Activated CD4-positive, alpha-beta T cell treated with anti-CD3 and anti-CD28 coated beads for 48 hours (primary cell): ENCODE measurements at regions not wholly inside any gene's neighbourhood (a gene's known extent, or its start where the extent isn't known, plus 50 kb on each side); places are given as distances from the start of the nearest gene placed in this dataset.
"Not testable (repeated sequence)": the region's sequence is repeated elsewhere in the genome, so short reads cannot be mapped to it uniquely, and the experiment has no call there.

Source experiments
- DNase-seq: peaks from one replicate; pipeline ENCODE4 v3.0.0-alpha.2; 2020

DNA sequence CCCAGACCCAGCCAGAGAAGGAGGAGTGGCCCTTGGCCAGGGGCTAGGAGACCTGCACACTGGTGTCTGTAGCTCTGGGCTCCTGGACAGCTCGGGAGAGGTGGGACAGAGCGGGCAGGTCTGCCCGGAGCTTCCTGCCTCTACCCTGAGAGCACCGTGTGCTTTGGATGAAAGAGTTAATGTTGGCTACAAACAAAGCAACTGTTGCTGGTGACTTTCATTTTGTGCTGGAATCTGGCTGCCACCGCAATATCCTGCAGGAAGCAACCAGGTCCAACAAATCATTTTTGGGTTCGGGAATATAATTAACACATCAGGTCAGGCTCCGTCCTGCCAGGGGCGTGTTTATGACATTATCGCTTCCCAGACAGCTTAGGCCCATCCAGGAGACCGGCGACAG is 441.8 kb upstream of the MKI67 start:
- no peak for DNase-seq

DNA sequence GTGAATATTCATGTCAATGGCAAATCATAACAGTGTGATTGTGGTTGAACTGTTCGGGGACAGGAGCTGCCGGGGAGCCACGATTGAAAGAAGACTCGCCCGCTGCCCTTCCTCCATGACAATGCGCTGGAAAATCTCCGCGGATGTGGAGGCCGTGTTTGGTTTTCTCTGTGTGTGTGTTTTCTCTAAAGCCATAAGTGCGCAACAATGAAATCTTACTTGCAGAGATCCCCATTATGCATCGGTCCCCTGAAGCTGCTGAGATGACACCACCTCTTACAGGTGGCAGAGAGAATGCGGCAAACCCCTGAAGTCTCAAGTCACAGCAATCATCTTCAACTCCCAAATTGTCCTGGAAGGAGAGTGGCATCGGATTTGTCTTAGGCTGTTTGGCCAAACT is 442.3 kb upstream of the MKI67 start:
- DNase-seq = no peak

DNA sequence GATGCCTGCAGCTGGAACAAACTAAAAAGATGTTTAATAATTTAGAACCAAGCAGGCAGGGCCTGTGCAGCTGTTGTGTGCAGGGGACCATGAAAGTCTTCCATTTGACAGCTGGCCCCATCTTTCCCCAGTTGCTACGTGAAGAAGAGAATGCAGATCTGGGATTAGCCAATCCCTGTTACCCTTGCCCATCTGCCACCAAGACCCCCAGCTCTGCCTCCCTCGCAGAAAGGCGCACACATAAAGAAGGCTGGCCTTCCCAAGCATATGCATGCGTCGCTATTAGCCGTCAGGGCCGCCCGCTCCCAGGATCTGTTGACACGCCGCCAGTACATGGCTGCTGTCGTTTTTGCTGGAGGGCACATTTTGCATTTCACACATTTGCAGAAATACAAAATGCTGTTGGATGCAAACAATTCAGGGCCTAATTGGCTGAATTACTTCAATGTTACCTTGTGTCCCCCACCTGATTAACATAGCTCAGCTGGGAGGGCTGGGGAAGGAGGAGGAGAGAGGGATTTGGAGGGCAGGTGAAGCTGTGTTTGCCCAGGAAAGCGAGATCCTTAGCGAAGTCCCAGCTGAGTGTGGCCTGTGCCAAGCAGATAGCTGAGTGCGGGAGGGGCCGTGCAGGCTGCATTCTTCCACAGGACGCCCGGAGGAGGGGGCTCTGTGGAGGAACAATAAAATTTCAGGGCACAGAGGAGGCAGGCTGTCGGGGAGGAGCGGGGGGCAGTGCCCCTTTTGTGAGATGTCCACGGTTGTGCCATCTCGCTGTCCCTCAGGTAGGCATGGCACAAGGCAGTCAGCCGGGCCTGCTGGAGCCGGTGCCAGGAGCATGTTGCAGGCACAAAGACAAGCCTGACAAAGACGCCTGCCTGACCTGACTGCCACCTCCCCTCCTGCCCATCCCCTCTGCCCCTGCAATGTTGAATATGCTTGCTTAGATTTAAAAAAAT is 443.0 kb upstream of the MKI67 start:
- DNase-seq = no peak

DNA sequence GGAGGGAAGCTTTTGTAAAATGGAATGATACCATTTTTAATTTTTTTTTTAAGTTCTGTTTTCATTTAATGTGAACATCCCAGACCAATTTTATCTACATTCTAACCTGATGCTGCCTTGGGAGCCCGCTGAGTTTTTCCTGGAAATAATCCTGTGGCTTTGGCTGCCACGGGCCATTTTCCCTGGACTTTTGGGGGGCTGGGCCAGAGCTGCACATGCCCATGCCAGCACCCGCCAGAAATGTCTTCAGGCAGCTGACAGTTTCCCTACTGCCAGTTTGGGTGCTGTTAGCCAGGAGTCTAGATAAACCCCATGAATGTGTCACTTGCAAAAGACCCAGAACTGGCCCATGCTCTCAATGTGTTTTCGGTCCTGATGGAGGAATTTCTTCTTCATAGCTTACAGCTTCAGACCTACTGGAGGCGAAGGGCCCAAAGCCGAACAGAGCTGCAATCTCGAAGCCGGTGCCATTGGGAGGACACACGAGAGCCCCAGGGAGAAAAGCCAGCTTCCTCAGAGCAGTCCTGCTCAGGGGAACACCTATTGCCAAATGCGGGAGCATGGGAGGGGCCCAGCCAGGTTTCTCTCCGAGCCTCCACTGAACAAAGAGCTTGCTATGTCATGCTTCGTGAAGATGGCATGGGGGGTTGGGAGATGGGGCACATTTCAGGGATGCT is 444.2 kb upstream of the MKI67 start:
- no peak for DNase-seq

DNA sequence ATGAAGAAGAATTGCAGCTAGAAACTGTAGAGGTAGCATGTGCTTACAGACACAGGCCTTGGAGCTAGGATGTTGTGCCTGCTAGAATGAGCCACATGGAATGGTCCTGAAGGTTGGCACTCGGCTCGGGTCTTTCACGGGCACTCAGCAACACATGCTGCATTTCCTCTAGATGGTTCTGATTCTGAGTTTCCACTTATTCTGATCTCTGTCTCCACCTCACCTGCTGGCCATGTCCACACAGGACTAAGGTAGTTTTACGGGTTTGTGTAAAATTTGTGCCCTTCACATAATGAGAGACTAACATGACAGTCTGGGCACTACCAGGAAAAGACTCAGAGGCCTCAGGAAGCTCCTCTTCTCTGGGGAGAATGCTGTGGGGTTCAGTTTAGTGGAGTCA is 444.8 kb upstream of the MKI67 start:
- no peak for DNase-seq

DNA sequence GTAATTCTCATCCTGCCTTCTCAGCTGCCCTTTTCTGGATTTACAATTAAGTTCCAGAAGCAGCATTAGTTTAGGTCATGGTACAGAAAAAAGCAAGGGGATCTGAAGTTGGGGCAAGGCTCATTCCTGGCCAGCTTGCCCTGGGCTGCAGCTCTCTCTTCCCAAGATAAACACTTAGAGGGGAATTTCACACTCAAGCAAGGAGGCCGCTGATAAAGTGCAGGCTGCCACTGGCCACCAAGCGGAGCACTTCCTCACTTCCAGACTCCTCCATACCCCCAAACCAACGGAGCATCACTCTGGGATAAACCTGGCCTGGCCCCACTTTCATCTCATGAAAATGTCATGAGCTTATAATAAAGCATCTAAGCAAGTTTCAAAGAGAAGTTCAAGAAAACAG is 445.5 kb upstream of the MKI67 start:
- no peak for DNase-seq

DNA sequence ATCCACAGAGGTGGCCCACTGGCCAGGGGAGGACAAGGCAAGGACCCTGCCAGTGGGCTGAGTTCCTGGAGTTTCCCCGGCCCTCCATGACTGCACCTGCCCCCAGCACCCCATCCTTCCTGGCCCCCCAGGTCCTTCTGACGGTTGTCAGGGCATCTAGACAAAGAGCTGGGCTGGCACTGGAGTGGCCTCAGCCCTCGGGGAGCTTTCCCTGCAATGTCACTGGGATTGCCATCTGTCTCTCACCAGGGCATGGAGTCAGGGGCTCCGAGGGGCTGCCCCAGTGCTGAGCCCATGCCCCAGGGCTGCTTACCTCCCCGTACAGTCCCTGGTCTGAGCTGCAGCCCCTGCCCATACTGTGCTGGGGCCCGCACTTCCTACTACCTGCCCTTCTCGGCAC is 446.5 kb upstream of the MKI67 start:
- no peak for DNase-seq

DNA sequence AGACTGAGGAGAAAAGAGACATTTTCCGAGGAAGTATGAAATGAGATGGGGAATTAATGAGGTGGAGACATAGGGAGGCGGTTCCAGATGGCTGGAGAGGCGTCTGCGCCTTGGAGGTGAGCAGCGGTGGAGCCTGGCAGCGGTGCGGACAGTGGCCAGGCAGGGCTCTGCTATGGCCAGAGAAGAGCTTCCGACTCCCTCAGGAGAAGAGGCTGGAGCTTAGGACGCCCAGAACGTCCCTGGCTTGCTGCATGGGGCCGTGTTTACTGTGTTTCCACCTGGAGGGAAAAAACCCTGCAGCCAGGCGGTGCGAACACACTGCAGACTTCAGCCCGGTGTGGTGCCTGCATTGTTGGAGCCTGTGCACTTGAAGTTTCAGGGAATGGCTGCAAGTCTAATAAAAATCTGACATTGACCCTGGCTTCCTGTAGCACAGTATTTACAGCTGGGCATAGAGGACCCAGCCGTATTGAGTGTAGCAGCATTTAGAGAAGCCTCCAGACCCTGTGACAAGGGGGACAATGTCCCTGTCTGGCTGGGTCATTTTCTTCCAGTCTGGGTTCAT is 447.1 kb upstream of the MKI67 start:
- DNase-seq = no peak

DNA sequence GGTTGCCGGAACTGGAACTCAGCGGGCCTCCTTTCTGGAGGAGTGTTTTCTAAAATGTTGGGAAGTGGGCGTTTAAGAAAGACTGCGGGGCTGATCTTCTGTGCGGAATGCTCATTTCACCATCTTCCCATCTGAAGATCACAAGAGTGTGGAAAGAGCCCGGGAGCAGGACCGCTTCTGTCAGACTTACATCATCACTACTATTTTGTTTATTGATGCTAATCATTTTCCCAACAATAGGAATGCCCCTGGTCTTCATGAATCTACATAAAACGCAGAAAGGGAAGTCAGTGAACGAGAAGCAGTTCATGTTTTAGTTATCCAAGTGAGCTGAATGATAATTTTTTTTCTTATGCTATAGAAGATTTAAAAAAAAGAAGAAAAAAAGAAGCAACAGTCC is 447.8 kb upstream of the MKI67 start:
- DNase-seq = no peak

DNA sequence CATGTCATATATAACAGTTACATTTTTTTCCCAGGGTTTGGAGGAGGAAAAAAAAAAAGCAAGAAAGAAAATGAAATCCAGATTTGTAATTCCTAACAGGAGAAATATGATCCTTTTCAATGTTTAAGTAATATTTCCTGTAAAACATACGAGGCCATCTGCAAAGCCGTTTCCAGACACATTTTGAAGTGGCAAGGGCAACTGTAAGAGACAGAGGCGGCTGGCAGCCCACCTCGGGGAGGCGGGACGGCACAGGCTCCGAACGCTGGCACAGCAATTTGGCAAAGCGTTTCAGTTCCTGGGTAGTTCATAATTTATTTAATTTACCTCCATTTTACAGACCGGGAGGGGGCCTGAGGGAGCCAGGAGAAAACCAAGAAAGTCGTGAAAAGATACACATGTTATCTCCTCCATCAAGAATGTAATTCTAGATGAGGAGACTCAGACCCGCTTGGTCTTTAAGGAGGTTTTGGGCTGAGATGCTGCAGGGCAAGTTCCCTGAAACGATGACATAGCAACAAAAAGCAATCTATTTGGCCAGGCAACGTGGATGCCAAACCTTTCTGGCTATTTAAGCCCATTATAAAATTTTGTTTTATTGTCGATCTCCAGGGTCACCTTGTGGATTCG is 448.5 kb upstream of the MKI67 start:
- DNase-seq = no peak

DNA sequence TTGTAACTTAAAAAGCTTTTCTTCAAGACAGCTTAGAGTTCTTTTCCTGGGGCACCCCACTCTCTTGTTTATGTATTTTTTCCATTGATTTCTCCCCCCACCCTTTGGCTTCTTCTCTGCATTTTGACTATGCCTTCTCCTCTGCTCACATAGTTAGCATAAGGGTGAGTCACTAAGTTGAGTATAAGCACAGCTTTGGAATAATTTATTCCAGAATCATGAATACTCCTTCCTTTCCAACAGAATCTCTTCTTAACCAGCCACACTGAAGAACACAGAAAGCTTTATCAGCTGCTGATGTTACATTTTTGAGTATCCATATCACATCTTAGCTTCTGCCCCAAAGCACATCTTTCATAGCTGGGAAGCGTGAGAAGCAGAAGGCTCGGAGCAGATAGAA is 449.5 kb upstream of the MKI67 start:
- no peak for DNase-seq

DNA sequence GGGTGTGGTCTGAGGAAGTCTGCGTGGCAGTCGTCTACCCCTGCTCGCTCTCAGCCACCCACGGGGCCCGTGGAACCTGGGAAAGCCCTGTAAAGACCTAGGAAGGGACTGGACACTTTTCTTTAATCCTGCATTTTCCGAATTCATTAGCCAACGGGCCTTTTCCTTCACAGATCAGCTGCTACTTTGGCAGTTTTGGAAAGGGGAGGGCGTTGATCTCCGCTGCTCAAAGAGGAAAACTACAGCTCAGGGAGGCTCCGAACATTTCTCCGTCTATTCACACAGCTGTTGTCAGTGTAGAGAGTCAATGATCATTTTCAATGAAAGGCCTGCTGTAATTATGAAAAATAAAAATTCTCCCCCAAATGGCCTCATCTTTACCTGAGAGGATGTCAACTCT is 450.1 kb upstream of the MKI67 start:
- DNase-seq = no peak

DNA sequence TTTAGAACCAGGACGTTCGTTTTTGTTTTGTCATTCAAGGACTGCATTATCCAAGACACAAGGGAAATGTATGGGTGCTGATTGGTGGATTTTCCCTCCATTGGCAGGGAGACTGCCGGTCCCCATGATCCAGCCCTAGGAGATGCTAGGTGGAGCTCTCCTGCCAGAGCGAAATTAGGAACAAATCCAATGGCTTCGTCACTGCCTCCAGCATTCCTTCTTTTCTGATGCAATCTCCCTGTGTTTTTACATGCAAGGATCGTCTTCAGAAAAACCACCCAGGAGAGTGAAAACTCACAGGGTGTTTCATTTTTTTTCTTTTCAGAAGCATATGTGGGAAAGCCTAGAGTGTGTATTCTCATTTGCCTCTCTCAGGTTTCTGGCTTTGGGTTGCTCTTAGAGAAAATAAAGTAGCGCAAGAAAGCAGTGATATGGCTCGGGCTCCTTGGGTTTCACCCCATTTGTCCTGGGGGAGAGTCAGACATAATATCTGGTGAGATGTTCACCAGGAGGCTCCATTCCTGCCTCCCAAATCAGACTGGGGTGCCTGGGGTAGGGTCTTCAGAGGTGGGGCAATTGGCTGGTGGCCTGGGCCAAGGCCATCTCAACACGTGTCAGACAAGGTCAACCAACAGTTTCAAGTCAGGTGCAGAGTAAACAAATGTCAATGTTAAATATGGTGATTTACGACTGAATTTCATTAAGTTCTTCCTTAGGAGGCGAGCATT is 450.9 kb upstream of the MKI67 start:
- no peak for DNase-seq

DNA sequence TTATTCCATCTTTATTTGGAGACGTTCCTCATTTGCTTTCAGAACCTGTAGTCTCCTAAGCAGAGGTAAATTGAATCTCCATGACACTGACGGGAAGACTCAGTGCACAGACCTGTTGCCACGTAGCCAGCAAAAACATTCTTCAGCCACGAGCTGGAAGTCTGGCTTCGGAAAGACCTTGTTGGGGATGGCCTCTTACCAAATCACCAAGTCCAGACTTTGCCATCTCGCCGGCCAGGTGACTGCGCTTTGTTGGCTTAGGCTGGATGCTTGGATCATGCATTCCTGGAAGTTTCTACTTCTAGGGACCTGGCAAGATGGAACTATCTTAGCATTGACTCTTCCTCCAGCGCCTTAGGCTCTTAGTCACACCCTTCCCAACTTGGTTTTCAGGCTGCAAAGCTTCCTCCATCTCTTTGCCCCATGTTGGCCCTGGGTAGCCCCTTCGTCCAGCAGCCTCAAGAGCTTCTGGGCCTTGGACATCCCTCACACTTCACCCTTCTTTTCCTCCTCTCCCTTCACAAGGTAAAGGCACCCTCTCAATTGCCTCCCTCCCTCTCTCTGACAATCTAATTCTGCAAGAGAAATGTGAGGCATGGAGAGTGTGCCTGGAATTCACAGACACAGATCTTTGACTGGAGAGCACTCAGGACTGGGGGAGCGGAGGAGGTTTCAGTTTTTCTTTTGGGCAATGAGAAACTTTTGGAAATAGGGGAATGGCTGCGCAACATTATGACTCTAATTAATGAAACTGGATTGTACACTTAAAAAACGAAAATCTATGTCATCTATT is 451.9 kb upstream of the MKI67 start:
- DNase-seq = no peak

DNA sequence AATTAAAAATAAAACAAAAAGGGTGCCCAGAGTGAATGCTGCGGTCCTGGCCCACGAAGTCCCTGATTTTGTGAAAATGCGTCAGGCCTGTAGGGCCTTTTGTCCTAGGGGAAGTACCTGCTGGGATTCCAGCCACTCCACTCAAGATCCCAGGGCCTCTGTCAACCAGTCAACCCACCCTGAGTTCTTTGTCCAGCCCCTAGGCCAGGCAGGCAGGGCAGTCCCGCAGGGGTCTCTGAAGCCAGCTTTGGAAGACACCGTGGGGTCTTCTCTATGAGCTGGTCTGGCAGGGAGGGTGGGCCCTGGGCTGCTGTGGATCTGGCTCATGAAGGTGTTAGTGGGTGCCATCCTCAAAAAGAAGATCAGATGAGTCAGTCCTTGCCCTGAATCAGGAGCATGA is 452.5 kb upstream of the MKI67 start:
- no peak for DNase-seq

DNA sequence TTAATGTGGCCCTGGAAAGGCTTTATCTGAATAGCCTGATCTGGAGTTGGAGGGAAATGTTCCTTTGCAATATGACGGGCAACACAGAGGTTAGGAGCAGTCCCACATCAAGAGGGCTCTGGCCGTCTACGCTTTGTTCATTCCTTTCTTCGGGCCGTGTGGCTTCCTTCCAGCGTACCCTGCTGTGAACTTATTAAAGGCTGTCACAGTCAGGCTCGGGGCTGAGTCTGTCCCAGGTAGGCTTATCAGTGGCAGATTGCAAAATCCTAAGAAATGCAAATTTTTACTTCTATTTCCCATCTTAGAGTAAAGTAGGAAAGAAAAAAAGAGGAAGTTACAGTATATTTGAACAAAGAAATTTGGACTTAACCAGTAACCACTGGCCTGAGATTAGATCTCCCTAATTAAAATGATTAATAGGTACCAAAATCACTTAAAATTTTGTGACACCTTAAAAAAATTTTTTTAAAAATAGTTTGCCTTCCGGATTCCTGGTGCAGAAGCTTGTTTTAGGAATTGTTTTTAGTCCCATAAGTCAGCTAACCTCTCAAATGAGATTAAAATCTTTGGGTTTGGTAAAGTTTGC is 453.1 kb upstream of the MKI67 start:
- no peak for DNase-seq

DNA sequence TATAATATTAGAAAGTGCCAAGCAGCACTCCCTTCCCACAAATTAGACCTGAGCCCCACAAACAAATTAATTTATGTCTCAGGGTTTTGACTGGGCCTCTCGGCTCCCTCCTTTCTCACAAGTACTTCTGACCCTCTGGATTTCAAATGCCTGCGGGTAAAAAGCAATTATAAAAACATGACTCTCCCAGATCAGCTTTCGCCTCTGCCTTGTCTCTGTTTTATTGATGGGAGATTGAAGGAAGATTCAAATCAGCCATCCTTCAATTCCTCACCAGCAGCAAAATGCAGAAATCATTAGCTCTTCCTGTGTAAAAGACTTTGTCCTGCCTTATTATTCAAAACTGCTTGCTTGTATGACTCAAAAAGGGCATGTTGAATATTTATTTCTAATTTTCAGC is 453.7 kb upstream of the MKI67 start:
- DNase-seq = no peak

DNA sequence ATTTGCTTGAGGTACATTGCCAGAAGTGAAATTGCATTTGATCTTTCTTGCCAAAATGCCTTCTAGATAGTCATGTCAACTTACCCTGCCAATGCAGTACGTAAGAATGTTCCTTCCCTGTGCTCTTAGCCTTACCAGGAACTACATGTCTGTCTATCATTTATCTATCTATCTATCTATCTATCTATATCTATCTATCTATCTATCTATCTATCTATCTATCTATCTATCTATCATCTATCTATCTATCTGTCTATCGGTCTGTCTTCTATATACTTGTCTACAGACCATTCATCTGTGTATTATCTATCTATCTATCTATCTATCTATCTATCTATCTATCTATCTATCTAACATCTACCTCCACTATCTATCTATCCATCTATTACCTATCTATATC is 456.9 kb upstream of the MKI67 start:
- not testable (repeated sequence) for DNase-seq

DNA sequence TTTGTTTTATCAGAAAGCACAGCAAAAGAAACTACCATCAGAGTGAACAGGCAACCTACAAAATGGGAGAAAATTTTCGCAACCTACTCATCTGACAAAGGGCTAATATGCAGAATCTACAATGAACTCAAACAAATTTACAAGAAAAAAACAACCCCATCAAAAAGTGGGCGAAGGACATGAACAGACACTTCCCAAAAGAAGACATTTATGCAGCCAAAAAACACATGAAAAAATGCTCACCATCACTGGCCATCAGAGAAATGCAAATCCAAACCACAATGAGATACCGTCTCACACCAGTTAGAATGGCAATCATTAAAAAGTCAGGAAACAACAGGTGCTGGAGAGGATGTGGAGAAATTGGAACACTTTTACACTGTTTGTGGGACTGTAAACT is 460.4 kb upstream of the MKI67 start:
- not testable (repeated sequence) for DNase-seq

DNA sequence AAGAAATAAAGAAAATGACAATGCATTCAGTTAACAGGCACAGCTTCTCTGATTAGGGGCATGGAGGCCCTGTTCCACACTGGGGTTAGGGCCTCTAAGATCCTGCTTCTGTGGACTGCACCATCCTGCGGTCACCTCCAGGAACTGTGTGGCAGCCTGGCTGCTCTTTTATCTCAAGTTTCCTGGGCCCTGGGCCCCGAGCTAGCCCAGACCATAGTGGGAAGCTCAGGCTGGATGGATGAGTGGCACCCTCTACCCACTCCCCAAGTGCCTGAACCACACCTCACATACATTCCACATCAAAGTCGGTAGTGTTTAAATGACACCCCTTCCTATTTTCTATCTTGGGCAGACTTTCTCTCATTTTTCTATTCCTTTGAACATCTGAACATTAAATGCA is 461.5 kb upstream of the MKI67 start:
- no peak for DNase-seq

DNA sequence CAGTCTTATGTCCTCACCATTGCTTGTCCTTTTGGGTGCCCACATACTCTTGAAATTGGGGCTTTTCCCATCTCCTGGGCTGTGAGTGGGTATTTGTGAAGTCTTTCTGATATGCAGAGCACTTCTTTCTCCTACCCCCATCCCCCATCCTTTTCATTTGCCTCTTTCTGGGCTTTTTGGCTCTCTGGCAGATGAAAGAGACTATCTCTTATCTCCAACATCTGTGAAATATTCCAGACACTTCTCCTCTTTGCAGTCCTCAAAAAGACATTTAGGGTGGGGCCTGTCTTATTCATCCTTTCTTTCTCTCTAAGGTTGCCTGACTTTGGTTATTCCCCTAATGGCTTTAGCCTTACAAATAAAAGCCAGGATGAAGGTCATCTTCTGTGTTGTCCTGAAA is 462.2 kb upstream of the MKI67 start:
- no peak for DNase-seq

DNA sequence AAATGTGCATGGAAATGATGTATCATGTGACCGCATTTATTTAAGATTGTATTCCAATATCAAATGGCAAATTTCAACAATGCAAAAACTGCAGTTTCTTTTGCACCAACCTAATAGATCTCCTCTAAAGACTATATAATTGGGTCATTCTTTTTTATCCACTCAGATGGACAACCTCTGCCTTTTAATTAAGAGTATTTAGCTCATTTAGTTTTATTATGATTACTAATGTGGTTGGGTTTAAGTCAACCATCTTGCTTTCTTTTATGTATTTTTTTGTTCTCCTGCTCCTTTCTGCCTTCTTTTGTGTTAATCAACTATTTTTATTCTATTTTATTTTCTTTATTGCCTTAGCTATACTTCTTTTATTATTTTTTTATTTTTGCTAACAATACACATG is 468.5 kb upstream of the MKI67 start:
- no peak for DNase-seq
